ENCODE measurements at regions not wholly inside any gene's neighbourhood (a gene's known extent, or its start where the extent isn't known, plus 50 kb on each side); places are given as distances from the start of the nearest gene placed in this dataset.

DNA sequence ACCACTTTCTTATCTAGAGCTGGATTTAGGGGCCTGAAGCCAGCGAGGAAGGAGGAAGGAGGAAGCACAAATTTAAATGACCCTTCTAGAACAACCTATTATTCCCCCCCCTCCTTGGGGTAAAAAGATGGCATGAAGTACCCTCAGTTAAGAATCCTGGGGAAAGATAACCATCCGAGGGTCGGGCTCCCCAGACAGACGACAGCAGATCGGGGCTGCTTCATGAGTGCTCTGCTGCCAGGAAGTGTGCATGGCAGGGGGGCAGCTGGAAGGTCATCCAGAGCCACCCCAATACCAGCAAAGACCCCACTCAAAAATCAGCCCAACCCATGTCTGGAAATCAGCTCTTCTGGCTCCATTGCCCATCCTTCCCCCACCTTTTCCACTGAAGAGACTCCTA, 207.5 kb downstream of the CTTN start:
- no peaks in the 10 kb centered on the region for H3K23me2 ChIP-seq (ENCODE audit: insufficient read length, low read depth, low read length, poor library complexity, severe bottlenecking)
- DNase-seq = no peak

More for the DNA sequence above, 207.5 kb downstream of the CTTN start:
- no peak overlapping the region for H3K4me2 ChIP-seq (ENCODE audit: insufficient read depth, insufficient read length, low read length)
- H2BK15ac ChIP-seq (ENCODE audit: low read depth, low read length) = no peak overlapping the region
- no peaks in the 10 kb centered on the region for H3K9me3 ChIP-seq (ENCODE audit: control insufficient read depth, low read depth, low read length)
- Mint-ChIP-seq H3K9me3 (no peaks in the 10 kb centered on the region), H3K27me3 (ENCODE audit: low read depth) (no peaks in the 10 kb centered on the region), H3K27ac (peak overlapping the region in 2 of 3 experiments; percentile 52 to 59; a peak in 4 of 7 replicates), H3K36me3 (ENCODE audit: insufficient read depth in 1 of 3, low read depth in 3 of 3) (no peaks in the 10 kb centered on the region; a peak in 1 of 7 replicates), H3K4me1 (peaks cover 38 to 54% of the 10 kb centered on the region in 2 experiments), H3K4me3 (no peak overlapping the region)
- no peak overlapping the region for H2BK20ac ChIP-seq (ENCODE audit: low read depth, low read length, poor library complexity, severe bottlenecking)
- H2BK12ac ChIP-seq (ENCODE audit: insufficient read length, low read depth, low read length) = no peak overlapping the region
- H2AK5ac ChIP-seq (ENCODE audit: insufficient read length, low read length) = no peak overlapping the region
- no peaks in the 10 kb centered on the region for H4K20me1 ChIP-seq (ENCODE audit: control insufficient read depth, insufficient read depth, insufficient read length)
- no peak overlapping the region for H3K23ac ChIP-seq (ENCODE audit: insufficient read length, low read depth, low read length)
- H3T11ph ChIP-seq (ENCODE audit: low read length) = no peak overlapping the region
- H3K56ac ChIP-seq (ENCODE audit: insufficient read length, low read depth, low read length) = no peak overlapping the region
- no peak overlapping the region for H3K4ac ChIP-seq (ENCODE audit: low read depth, low read length)
- H2AFZ ChIP-seq (ENCODE audit: low read length) = no peak overlapping the region
- H4K5ac ChIP-seq (ENCODE audit: insufficient read length, low read depth, low read length) = no peak overlapping the region
- no CpG with 5 or more reads among the region's 5 CpGs for WGBS (ENCODE audit: extremely low coverage, insufficient read length, low lambda C conversion rate)
- no peak overlapping the region for H3K18ac ChIP-seq (ENCODE audit: insufficient read length, low read depth, low read length)
- H3K27me3 ChIP-seq (ENCODE audit: insufficient read depth, low read length) = no peaks in the 10 kb centered on the region
- H2BK120ac ChIP-seq (ENCODE audit: low read depth, low read length, poor library complexity, severe bottlenecking) = no peak overlapping the region
- peaks cover 12% of the 10 kb centered on the region for H3K4me1 ChIP-seq (ENCODE audit: insufficient read depth, low read length)
- H3K79me1 ChIP-seq (ENCODE audit: insufficient read depth, low read depth, low read length, poor library complexity, severe bottlenecking) = no peaks in the 10 kb centered on the region
- no peak overlapping the region for H3K14ac ChIP-seq (ENCODE audit: insufficient read depth, low read length)
- H3K9ac ChIP-seq (ENCODE audit: extremely low read depth, insufficient read length, low read length) = no peak overlapping the region
- H2BK5ac ChIP-seq (ENCODE audit: insufficient read length, low read length) = no peak overlapping the region
- no peak overlapping the region for H3K27ac ChIP-seq (ENCODE audit: insufficient read length, low read depth, low read length)
- TF ChIP-seq, protein P1, sequence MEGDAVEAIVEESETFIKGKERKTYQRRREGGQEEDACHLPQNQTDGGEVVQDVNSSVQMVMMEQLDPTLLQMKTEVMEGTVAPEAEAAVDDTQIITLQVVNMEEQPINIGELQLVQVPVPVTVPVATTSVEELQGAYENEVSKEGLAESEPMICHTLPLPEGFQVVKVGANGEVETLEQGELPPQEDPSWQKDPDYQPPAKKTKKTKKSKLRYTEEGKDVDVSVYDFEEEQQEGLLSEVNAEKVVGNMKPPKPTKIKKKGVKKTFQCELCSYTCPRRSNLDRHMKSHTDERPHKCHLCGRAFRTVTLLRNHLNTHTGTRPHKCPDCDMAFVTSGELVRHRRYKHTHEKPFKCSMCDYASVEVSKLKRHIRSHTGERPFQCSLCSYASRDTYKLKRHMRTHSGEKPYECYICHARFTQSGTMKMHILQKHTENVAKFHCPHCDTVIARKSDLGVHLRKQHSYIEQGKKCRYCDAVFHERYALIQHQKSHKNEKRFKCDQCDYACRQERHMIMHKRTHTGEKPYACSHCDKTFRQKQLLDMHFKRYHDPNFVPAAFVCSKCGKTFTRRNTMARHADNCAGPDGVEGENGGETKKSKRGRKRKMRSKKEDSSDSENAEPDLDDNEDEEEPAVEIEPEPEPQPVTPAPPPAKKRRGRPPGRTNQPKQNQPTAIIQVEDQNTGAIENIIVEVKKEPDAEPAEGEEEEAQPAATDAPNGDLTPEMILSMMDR (conservative IDR thresholded peaks at IDR 0.05) = no peak
- no peak overlapping the region for H4K91ac ChIP-seq (ENCODE audit: insufficient read length, low read depth, low read length)
- H3K79me2 ChIP-seq (ENCODE audit: insufficient read depth, low read length) = peaks cover 2% of the 10 kb centered on the region; the same call in 1 of the 2 replicates
- no peak overlapping the region for H4K8ac ChIP-seq (replicated peaks; ENCODE audit: insufficient read length, low read depth, low read length)
